H1 (cell line): ENCODE measurements at regions not wholly inside any gene's neighbourhood (a gene's known extent, or its start where the extent isn't known, plus 50 kb on each side); places are given as distances from the start of the nearest gene placed in this dataset.

Experiments used
- CTCF ChIA-PET: fragments of 300-600 bp; sonication (Branson Sonifier 250); formaldehyde crosslinking; loops from one replicate; lab custom pipeline; 2021; ENCODE audit not compliant: partially characterized antibody; lab: Charles Lee
- POLR2A ChIA-PET: fragments of 300-600 bp; sonication (Branson Sonifier 250); formaldehyde crosslinking; loops from one replicate; lab custom pipeline; 2021; ENCODE audit warnings: inconsistent platforms; ENCODE audit not compliant: partially characterized antibody; lab: Charles Lee
- DNase-seq, 2 experiments: peaks; one replicate each; pipeline versions ENCODE4 v3.0.0 to v3.0.0-alpha.2; 2010 to 2022; ENCODE audit warnings: low spot score in 2 of 2, low read depth in 1 of 2, mixed read lengths in 1 of 2
- FAIRE-seq: peaks from 2 replicates; lab custom pipeline; 2011; peaks lifted over from hg19 to GRCh38; lab: Jason Lieb, UNC
- H2AFZ ChIP-seq: 2 replicates; pipeline ENCODE4 v1.8.1; 2012; ENCODE audit warnings: low read length, inconsistent platforms
- H2AK5ac ChIP-seq: 2 replicates; pipeline ENCODE4 v1.6.1; 2013; ENCODE audit warnings: low read depth, low read length
- H2BK120ac ChIP-seq: replicated peaks from 2 replicates; pipeline ENCODE3; 2013; ENCODE audit warnings: low read depth, low read length, inconsistent platforms
- H2BK12ac ChIP-seq: 2 replicates; pipeline ENCODE4 v1.6.1; 2013; ENCODE audit warnings: low read depth, low read length
- H2BK15ac ChIP-seq: 2 replicates; pipeline ENCODE4 v1.6.1; 2013; ENCODE audit warnings: low read length
- H2BK20ac ChIP-seq: 2 replicates; pipeline ENCODE4 v1.6.1; 2013; ENCODE audit warnings: low read length
- H2BK5ac ChIP-seq: 2 replicates; pipeline ENCODE4 v1.6.1; 2013; ENCODE audit warnings: low read depth, low read length
- H3K14ac ChIP-seq: 2 replicates; pipeline ENCODE4 v1.6.1; 2013; ENCODE audit warnings: inconsistent platforms; ENCODE audit not compliant: insufficient read length
- H3K18ac ChIP-seq: 2 replicates; pipeline ENCODE4 v1.6.1; 2013; ENCODE audit warnings: low read length; ENCODE audit errors: extremely low read depth
- H3K23ac ChIP-seq: 2 replicates; pipeline ENCODE4 v1.6.1; 2013; ENCODE audit warnings: inconsistent platforms; ENCODE audit not compliant: insufficient read length
- H3K23me2 ChIP-seq: 2 replicates; pipeline ENCODE4 v1.6.1; 2013; ENCODE audit warnings: low read depth, low read length
- H3K27ac ChIP-seq: 2 replicates; pipeline ENCODE4 v1.6.1; 2011; ENCODE audit warnings: low read depth, low read length, inconsistent platforms
- H3K27me3 ChIP-seq, 4 experiments: replicated peaks in 1 of 4; 1 replicate in 1 of 4; 2 replicates in 3 of 4; pipeline versions ENCODE4 v1.6.1 to v1.8.1; 2011 to 2013; ENCODE audit warnings: low read length in 3 of 4, mild to moderate bottlenecking in 3 of 4, inconsistent platforms in 2 of 4, mixed read lengths in 2 of 4, moderate library complexity in 1 of 4; ENCODE audit not compliant: control insufficient read depth in 3 of 4, insufficient read depth in 3 of 4; ENCODE audit errors: extremely low read depth in 1 of 4
- H3K36me3 ChIP-seq, 4 experiments: 2 replicates each; pipeline versions ENCODE4 v1.6.1 to v1.8.1; 2011 to 2013; ENCODE audit warnings: mild to moderate bottlenecking in 4 of 4, low read length in 3 of 4, moderate library complexity in 2 of 4, control low read depth in 1 of 4, inconsistent platforms in 1 of 4; ENCODE audit not compliant: insufficient read depth in 4 of 4, control insufficient read depth in 2 of 4
- H3K4ac ChIP-seq: replicated peaks from 2 replicates; pipeline ENCODE3; 2013; ENCODE audit warnings: low read length, low read depth, mixed read lengths, inconsistent platforms; ENCODE audit not compliant: insufficient read length
- H3K4me1 ChIP-seq, 4 experiments: replicated peaks in 1 of 4; 1 replicate in 1 of 4; 2 replicates in 3 of 4; pipeline versions ENCODE4 v1.6.1 to v1.8.1; 2011 to 2013; ENCODE audit warnings: low read length in 3 of 4, inconsistent platforms in 2 of 4, mixed read lengths in 1 of 4; ENCODE audit not compliant: insufficient read depth in 4 of 4, control insufficient read depth in 3 of 4
- H3K4me2 ChIP-seq, 2 experiments: 2 replicates each; pipeline versions ENCODE4 v1.6.1 to v1.8.1; 2011 to 2013; ENCODE audit warnings: low read depth in 2 of 2, low read length in 2 of 2, control low read depth in 1 of 2, inconsistent platforms in 1 of 2, mild to moderate bottlenecking in 1 of 2; ENCODE audit not compliant: insufficient read depth in 1 of 2
- H3K4me3 ChIP-seq, 4 experiments: fragments of 200-600, 300-600 bp in 1 of 4; sonication (generic), shearing (Covaris generic), sonication (Bioruptor Twin) in 1 of 4; 2 replicates each; pipeline versions ENCODE4 v1.5.1 to v1.8.1; 2011 to 2016; ENCODE audit warnings: low read length in 4 of 4, low read depth in 3 of 4, control low read depth in 2 of 4, inconsistent platforms in 2 of 4, mild to moderate bottlenecking in 2 of 4, mixed read lengths in 1 of 4, moderate library complexity in 1 of 4; ENCODE audit not compliant: insufficient read depth in 2 of 4; ENCODE audit errors: extremely low read depth in 1 of 4
- H3K56ac ChIP-seq: replicated peaks from 2 replicates; pipeline ENCODE3; 2013; ENCODE audit warnings: low read depth, mild to moderate bottlenecking, mixed read lengths, low read length, inconsistent platforms; ENCODE audit not compliant: insufficient read length
- H3K79me1 ChIP-seq: 2 replicates; pipeline ENCODE4 v1.6.1; 2013; ENCODE audit warnings: low read depth, low read length, control low read depth
- H3K79me2 ChIP-seq, 2 experiments: 2 replicates each; pipeline versions ENCODE4 v1.6.1 to v1.8.1; 2012 to 2013; ENCODE audit warnings: low read length in 2 of 2, mild to moderate bottlenecking in 2 of 2, inconsistent platforms in 1 of 2; ENCODE audit not compliant: insufficient read depth in 2 of 2, control insufficient read depth in 1 of 2
- H3K9ac ChIP-seq, 4 experiments: replicated peaks in 1 of 4; 1 replicate in 1 of 4; 2 replicates in 3 of 4; pipeline versions ENCODE4 v1.6.1 to v1.8.1; 2011 to 2013; ENCODE audit warnings: low read depth in 3 of 4, low read length in 3 of 4, control low read depth in 2 of 4, mild to moderate bottlenecking in 2 of 4, moderate library complexity in 2 of 4, inconsistent platforms in 1 of 4; ENCODE audit errors: extremely low read depth in 1 of 4
- H3K9me3 ChIP-seq, 2 experiments: 2 replicates each; pipeline versions ENCODE4 v1.6.1 to v1.8.1; 2012 to 2013; ENCODE audit warnings: mild to moderate bottlenecking in 2 of 2, moderate library complexity in 2 of 2, control low read depth in 1 of 2, inconsistent platforms in 1 of 2, low read depth in 1 of 2, low read length in 1 of 2, mixed read lengths in 1 of 2; ENCODE audit not compliant: insufficient read depth in 2 of 2
- H4K20me1 ChIP-seq, 2 experiments: replicated peaks in 1 of 2; 2 replicates each; pipeline versions ENCODE3 to v1.8.1; 2011 to 2013; ENCODE audit warnings: inconsistent platforms in 2 of 2, low read length in 2 of 2, mild to moderate bottlenecking in 1 of 2; ENCODE audit not compliant: insufficient read depth in 2 of 2, control insufficient read depth in 1 of 2
- H4K5ac ChIP-seq: 2 replicates; pipeline ENCODE4 v1.6.1; 2013; ENCODE audit warnings: low read length, low read depth, mixed read lengths, inconsistent platforms; ENCODE audit not compliant: insufficient read length
- H4K8ac ChIP-seq: 2 replicates; pipeline ENCODE4 v1.8.0; 2013; ENCODE audit warnings: mild to moderate bottlenecking, moderate library complexity, low read length, inconsistent platforms; ENCODE audit not compliant: insufficient read depth; ENCODE audit errors: extremely low read depth
- H4K91ac ChIP-seq: replicated peaks from 2 replicates; pipeline ENCODE3; 2013; ENCODE audit warnings: low read length, mixed read lengths, inconsistent platforms; ENCODE audit not compliant: insufficient read length
- CBX5 ChIP-seq: fragments of 300-800, 300-1000 bp; sonication (generic); IDR thresholded peaks from 2 replicates; pipeline ENCODE4 v1.7.1; 2016; ENCODE audit warnings: antibody characterized with exemption, low read length, low read depth
- WGBS, 2 experiments: shearing (Covaris generic) in 1 of 2; methylation state at CpG; one replicate each; pipeline versions ENCODE4 v1.1.6 to v1.1.7; 2013 to 2015; ENCODE audit warnings: low lambda C conversion rate in 2 of 2, mixed read lengths in 2 of 2, inconsistent platforms in 1 of 2, low coverage in 1 of 2, missing lambda C conversion rate in 1 of 2; ENCODE audit not compliant: insufficient replicate concordance in 2 of 2, insufficient coverage in 1 of 2, insufficient read length in 1 of 2; ENCODE audit errors: extremely low coverage in 1 of 2, missing lambda C conversion rate in 1 of 2; 5-methylcytosine and 5-hydroxymethylcytosine counted together

GRCh38 chr5:57332361-57332760 lies 150.2 kb downstream of the ACTBL2 start:
- H3K56ac ChIP-seq, result no peak overlapping the region
- no peak overlapping the region for H4K91ac ChIP-seq
- H3K79me1 ChIP-seq, result no peaks in the 10 kb centered on the region
- 85% methylated on average over 4 of the region's 4 CpGs; no CpG with 5 or more reads in 1 of the 2 experiments for WGBS, 2 experiments
- no peaks in the 10 kb centered on the region for H3K4me1 ChIP-seq
- H2BK12ac ChIP-seq, result no peak overlapping the region
- no peaks in the 10 kb centered on the region for H3K9me3 ChIP-seq
- CTCF ChIA-PET, result interaction anchor here (1.3 to 10.0 kb wide), 2 partner anchors 8 to 15 kb away, joined by 5 to 69 read pairs; no protein-coding TSS in a partner anchor
- H3K79me2 ChIP-seq, result no peaks in the 10 kb centered on the region
- no peak overlapping the region for H2AK5ac ChIP-seq
- H3K4me3 ChIP-seq, result no peak overlapping the region
- no peaks in the 10 kb centered on the region for H4K20me1 ChIP-seq
- H2BK5ac ChIP-seq, result no peak overlapping the region
- H3K4ac ChIP-seq, result no peak overlapping the region
- H2AFZ ChIP-seq, result no peak overlapping the region
- no peaks in the 10 kb centered on the region for H3K36me3 ChIP-seq
- no peak overlapping the region for H3K14ac ChIP-seq
- DNase-seq (no peak), FAIRE-seq (no peak)
- H2BK15ac ChIP-seq, result no peak overlapping the region
- POLR2A ChIA-PET, result no interaction called here
- H3K27ac ChIP-seq, result no peak overlapping the region
- H3K18ac ChIP-seq, result no peak overlapping the region
- H2BK120ac ChIP-seq, result no peak overlapping the region
- no peaks in the 10 kb centered on the region for H3K27me3 ChIP-seq
- H3K23me2 ChIP-seq, result no peaks in the 10 kb centered on the region
- H4K8ac ChIP-seq, result no peak overlapping the region
- H3K4me2 ChIP-seq, result no peak overlapping the region
- H3K23ac ChIP-seq, result no peak overlapping the region
- H4K5ac ChIP-seq, result no peak overlapping the region
- no peak overlapping the region for H3K9ac ChIP-seq
- no peak overlapping the region for H2BK20ac ChIP-seq
- TF ChIP-seq CBX5, result no peak
